D721Med (cell line): ENCODE measurements at regions not wholly inside any gene's neighbourhood (a gene's known extent, or its start where the extent isn't known, plus 50 kb on each side); places are given as distances from the start of the nearest gene placed in this dataset.

Experiments
- DNase-seq: peaks from one replicate; pipeline ENCODE4 v3.0.0; 2011; ENCODE audit warnings: low spot score; ENCODE audit not compliant: insufficient read length
- FAIRE-seq: peaks from 2 replicates; lab custom pipeline; 2011; peaks lifted over from hg19 to GRCh38; lab: Jason Lieb, UNC
- CTCF ChIP-seq: IDR thresholded peaks from 2 replicates; pipeline ENCODE4 v1.5.1; 2012; ENCODE audit warnings: mild to moderate bottlenecking, control low read depth; ENCODE audit not compliant: insufficient read depth; ENCODE audit errors: missing control alignments

- DNase-seq = no peak
- no peak for TF ChIP-seq CTCF
- no peak for FAIRE-seq
Observed at GRCh38 chr4:32094987-32095386, 1374.8 kb downstream of the PCDH7 start.

GRCh38 chr4:32102896-32103295 lies 1382.7 kb downstream of the PCDH7 start:
- DNase-seq (no peak), FAIRE-seq (no peak)
- TF ChIP-seq CTCF = no peak

GRCh38 chr4:32106767-32107166 lies 1386.6 kb downstream of the PCDH7 start:
- DNase-seq (no peak), FAIRE-seq (no peak)
- TF ChIP-seq CTCF = no peak

- no peak for TF ChIP-seq CTCF
- no peak for DNase-seq
- FAIRE-seq = no peak
Observed at GRCh38 chr4:32112891-32113290, 1392.7 kb downstream of the PCDH7 start.

GRCh38 chr4:32117693-32118092 lies 1397.5 kb downstream of the PCDH7 start:
- DNase-seq (no peak), FAIRE-seq (no peak)
- peak; percentile 36 for TF ChIP-seq CTCF

GRCh38 chr4:32119907-32120306 lies 1399.7 kb downstream of the PCDH7 start:
- no peak for FAIRE-seq
- TF ChIP-seq CTCF = no peak
- no peak for DNase-seq

GRCh38 chr4:32128549-32128948 lies 1408.4 kb downstream of the PCDH7 start:
- TF ChIP-seq CTCF = no peak
- FAIRE-seq (no peak), DNase-seq (no peak)
